ENCODE measurements at regions not wholly inside any gene's neighbourhood (a gene's known extent, or its start where the extent isn't known, plus 50 kb on each side); places are given as distances from the start of the nearest gene placed in this dataset.

GRCh38 chr6:122302067-122302466 lies 97.4 kb upstream of the HSF2 start:
- Histone ChIP-seq H3K4me3 (no peak overlapping the region), H3K4me1 (no peaks in the 10 kb centered on the region), H3K36me3 (no peaks in the 10 kb centered on the region), H3K27ac (no peak overlapping the region), H3K9me3 (peaks cover 0 to 2% (median 0%) of the 10 kb centered on the region in 4 donors), H3K27me3 (no peaks in the 10 kb centered on the region)
- DNase-seq, result peak in 1 of 2 donors; percentile 25
- 26 to 55% (median 48%) methylated on average over 2 of the region's 2 CpGs for WGBS, 5 donors
- TF ChIP-seq EP300 (IDR thresholded peaks at IDR 0.05), result no peak
- TF ChIP-seq POLR2AphosphoS5 (IDR thresholded peaks at IDR 0.05), result no peak
- TF ChIP-seq POLR2A (IDR thresholded peaks at IDR 0.05), result no peak
- TF ChIP-seq CTCF (IDR thresholded peaks at IDR 0.05), result no peak
- intact Hi-C loops (cut with DNase I; ENCODE audit: low total_unique reads), result no loop called here

GRCh38 chr6:122307577-122307976 lies 91.9 kb upstream of the HSF2 start:
- 83 to 87% (median 86%) methylated on average over 3 of the region's 3 CpGs for WGBS, 5 donors
- no peak for DNase-seq

GRCh38 chr6:122308074-122308473 lies 91.4 kb upstream of the HSF2 start:
- Histone ChIP-seq H3K36me3 (no peaks in the 10 kb centered on the region), H3K27ac (no peak overlapping the region), H3K27me3 (no peaks in the 10 kb centered on the region), H3K4me1 (no peaks in the 10 kb centered on the region), H3K4me3 (no peak overlapping the region), H3K9me3 (peaks cover 0 to 11% (median 11%) of the 10 kb centered on the region in 4 donors)
- 87 to 93% (median 91%) methylated on average over 4 of the region's 4 CpGs for WGBS, 5 donors
- intact Hi-C loops (cut with DNase I; ENCODE audit: low total_unique reads), result no loop called here
- DNase-seq, result no peak
- no peak for TF ChIP-seq POLR2A (IDR thresholded peaks at IDR 0.05)

More at GRCh38 chr6:122307577-122307976, 91.9 kb upstream of the HSF2 start:
- no peak overlapping the region for H3K27ac ChIP-seq
- no peaks in the 10 kb centered on the region for H3K27me3 ChIP-seq
- no peak overlapping the region for H3K4me3 ChIP-seq
- no peaks in the 10 kb centered on the region for H3K4me1 ChIP-seq
- peaks cover 0 to 11% (median 11%) of the 10 kb centered on the region in 4 donors for H3K9me3 ChIP-seq
- TF ChIP-seq POLR2AphosphoS5 (IDR thresholded peaks at IDR 0.05), result no peak
- no peaks in the 10 kb centered on the region for H3K36me3 ChIP-seq
- intact Hi-C loops (cut with DNase I; ENCODE audit: low total_unique reads), result no loop called here

GRCh38 chr6:122315842-122316241 lies 83.6 kb upstream of the HSF2 start:
- WGBS, 5 donors, result 64 to 85% (median 75%) methylated on average over 1 of the region's 1 CpG
- DNase-seq, result no peak
- H3K36me3 ChIP-seq, result no peaks in the 10 kb centered on the region
- no peak overlapping the region for H3K27ac ChIP-seq
- H3K9me3 ChIP-seq, result peaks cover 0 to 7% (median 5%) of the 10 kb centered on the region in 4 donors
- H3K27me3 ChIP-seq, result no peaks in the 10 kb centered on the region
- H3K4me3 ChIP-seq, result no peak overlapping the region
- intact Hi-C loops (cut with DNase I; ENCODE audit: low total_unique reads), result no loop called here
- H3K4me1 ChIP-seq, result no peaks in the 10 kb centered on the region
- no peak for TF ChIP-seq POLR2A (IDR thresholded peaks at IDR 0.05)
- no peak for TF ChIP-seq CTCF (IDR thresholded peaks at IDR 0.05)
- TF ChIP-seq POLR2AphosphoS5 (IDR thresholded peaks at IDR 0.05), result no peak
- no peak for TF ChIP-seq EP300 (IDR thresholded peaks at IDR 0.05)

- Histone ChIP-seq H3K4me3 (peak overlapping the region; percentile 21 to 44 (median 34)), H3K27ac (no peak overlapping the region), H3K9me3 (no peaks in the 10 kb centered on the region), H3K36me3 (no peaks in the 10 kb centered on the region), H3K4me1 (peaks cover 0 to 10% (median 4%) of the 10 kb centered on the region in 4 donors), H3K27me3 (no peaks in the 10 kb centered on the region)
- TF ChIP-seq EP300 (IDR thresholded peaks at IDR 0.05) (no peak), CTCF (IDR thresholded peaks at IDR 0.05) (no peak), POLR2A (IDR thresholded peaks at IDR 0.05) (no peak), POLR2AphosphoS5 (IDR thresholded peaks at IDR 0.05) (no peak)
- peak in 1 of 2 donors; percentile 37 for DNase-seq
- intact Hi-C loops (cut with DNase I; ENCODE audit: low total_unique reads), result no loop called here
- WGBS, 5 donors, result 6 to 11% (median 7%) methylated on average over 3 of the region's 3 CpGs
Observed at GRCh38 chr6:122322824-122323223, 76.6 kb upstream of the HSF2 start.

Data from stomach (tissue), 8 donors.